ENCODE measurements at regions not wholly inside any gene's neighbourhood (a gene's known extent, or its start where the extent isn't known, plus 50 kb on each side); places are given as distances from the start of the nearest gene placed in this dataset.

GRCh38 chr13:44703371-44703770 lies 127.2 kb upstream of the TSC22D1 start:
- H4K5ac ChIP-seq (ENCODE audit: low read length) = no peak overlapping the region
- H3K36me3 ChIP-seq (ENCODE audit: control insufficient read depth, insufficient read depth, low read length) = no peaks in the 10 kb centered on the region
- DNase-seq = no peak
- H3K9ac ChIP-seq (ENCODE audit: low read length) = no peak overlapping the region
- H4K8ac ChIP-seq (ENCODE audit: low read depth, low read length) = no peak overlapping the region
- H2AK5ac ChIP-seq (ENCODE audit: low read length) = no peak overlapping the region
- no peak overlapping the region for H3K4me3 ChIP-seq (ENCODE audit: low read length)
- H3K4ac ChIP-seq (ENCODE audit: low read depth, low read length) = no peak overlapping the region
- WGBS (ENCODE audit: extremely low coverage, insufficient coverage, low lambda C conversion rate) = no CpG with 5 or more reads among the region's 3 CpGs
- no peak overlapping the region for H3K27ac ChIP-seq (ENCODE audit: low read depth, low read length)
- no peak overlapping the region for H3K18ac ChIP-seq (ENCODE audit: low read length)
- no peak overlapping the region for H3K4me2 ChIP-seq (ENCODE audit: low read length)
- H3K79me1 ChIP-seq (ENCODE audit: low read length) = no peaks in the 10 kb centered on the region
- H3K27me3 ChIP-seq (ENCODE audit: insufficient read depth, low read length, poor library complexity) = no peaks in the 10 kb centered on the region
- H3K4me1 ChIP-seq (ENCODE audit: control insufficient read depth, low read depth, low read length) = no peaks in the 10 kb centered on the region
- H3K79me2 ChIP-seq (ENCODE audit: control insufficient read depth, insufficient read depth, low read length) = no peaks in the 10 kb centered on the region
- no peak overlapping the region for H3K56ac ChIP-seq (ENCODE audit: low read length)
- no peak overlapping the region for H2BK15ac ChIP-seq (replicated peaks; ENCODE audit: low read depth)
- H2BK120ac ChIP-seq (ENCODE audit: low read depth, low read length) = no peak overlapping the region
- H3K23ac ChIP-seq (ENCODE audit: low read length) = no peak overlapping the region
- no peak overlapping the region for H2BK5ac ChIP-seq (ENCODE audit: low read length)

- no peaks in the 10 kb centered on the region for H3K4me1 ChIP-seq (ENCODE audit: control insufficient read depth, low read depth, low read length)
- no peaks in the 10 kb centered on the region for H3K79me1 ChIP-seq (ENCODE audit: low read length)
- no peak overlapping the region for H2BK120ac ChIP-seq (ENCODE audit: low read depth, low read length)
- H3K4me2 ChIP-seq (ENCODE audit: low read length) = no peak overlapping the region
- no peak overlapping the region for H3K9ac ChIP-seq (ENCODE audit: low read length)
- no peak overlapping the region for H2BK15ac ChIP-seq (replicated peaks; ENCODE audit: low read depth)
- H3K4me3 ChIP-seq (ENCODE audit: low read length) = no peak overlapping the region
- whole genome bisulfite sequencing (ENCODE audit: extremely low coverage, insufficient coverage, low lambda C conversion rate) = no CpG with 5 or more reads among the region's 7 CpGs
- no peak for DNase-seq
- no peak overlapping the region for H2AK5ac ChIP-seq (ENCODE audit: low read length)
- no peaks in the 10 kb centered on the region for H3K79me2 ChIP-seq (ENCODE audit: control insufficient read depth, insufficient read depth, low read length)
- H3K4ac ChIP-seq (ENCODE audit: low read depth, low read length) = no peak overlapping the region
- no peak overlapping the region for H2BK5ac ChIP-seq (ENCODE audit: low read length)
- no peaks in the 10 kb centered on the region for H3K36me3 ChIP-seq (ENCODE audit: control insufficient read depth, insufficient read depth, low read length)
- no peak overlapping the region for H3K23ac ChIP-seq (ENCODE audit: low read length)
- no peaks in the 10 kb centered on the region for H3K27me3 ChIP-seq (ENCODE audit: insufficient read depth, low read length, poor library complexity)
- no peak overlapping the region for H3K18ac ChIP-seq (ENCODE audit: low read length)
- no peak overlapping the region for H4K8ac ChIP-seq (ENCODE audit: low read depth, low read length)
- H4K5ac ChIP-seq (ENCODE audit: low read length) = no peak overlapping the region
- H3K27ac ChIP-seq (ENCODE audit: low read depth, low read length) = no peak overlapping the region
- H3K56ac ChIP-seq (ENCODE audit: low read length) = no peak overlapping the region
Observed at GRCh38 chr13:44698066-44698465, 121.9 kb upstream of the TSC22D1 start.

GRCh38 chr13:44697058-44697457 lies 120.9 kb upstream of the TSC22D1 start:
- Histone ChIP-seq H2BK5ac (ENCODE audit: low read length) (no peak overlapping the region), H3K36me3 (ENCODE audit: control insufficient read depth, insufficient read depth, low read length) (no peaks in the 10 kb centered on the region), H3K23ac (ENCODE audit: low read length) (no peak overlapping the region), H3K4ac (ENCODE audit: low read depth, low read length) (no peak overlapping the region), H3K56ac (ENCODE audit: low read length) (no peak overlapping the region), H2AK5ac (ENCODE audit: low read length) (no peak overlapping the region), H3K4me3 (ENCODE audit: low read length) (no peak overlapping the region), H3K4me2 (ENCODE audit: low read length) (no peak overlapping the region), H3K9ac (ENCODE audit: low read length) (no peak overlapping the region), H3K79me1 (ENCODE audit: low read length) (no peaks in the 10 kb centered on the region), H2BK120ac (ENCODE audit: low read depth, low read length) (no peak overlapping the region), H3K27me3 (ENCODE audit: insufficient read depth, low read length, poor library complexity) (no peaks in the 10 kb centered on the region), H4K8ac (ENCODE audit: low read depth, low read length) (no peak overlapping the region), H3K79me2 (ENCODE audit: control insufficient read depth, insufficient read depth, low read length) (no peaks in the 10 kb centered on the region), H3K18ac (ENCODE audit: low read length) (no peak overlapping the region), H3K4me1 (ENCODE audit: control insufficient read depth, low read depth, low read length) (no peaks in the 10 kb centered on the region), H2BK15ac (replicated peaks; ENCODE audit: low read depth) (no peak overlapping the region), H3K27ac (ENCODE audit: low read depth, low read length) (no peak overlapping the region), H4K5ac (ENCODE audit: low read length) (no peak overlapping the region)
- WGBS (ENCODE audit: extremely low coverage, insufficient coverage, low lambda C conversion rate) = no CpG with 5 or more reads among the region's 1 CpG
- no peak for DNase-seq

GRCh38 chr13:44695520-44695919 lies 119.4 kb upstream of the TSC22D1 start:
- Histone ChIP-seq H3K4me1 (ENCODE audit: control insufficient read depth, low read depth, low read length) (no peaks in the 10 kb centered on the region), H3K27me3 (ENCODE audit: insufficient read depth, low read length, poor library complexity) (no peaks in the 10 kb centered on the region), H4K8ac (ENCODE audit: low read depth, low read length) (no peak overlapping the region), H3K4ac (ENCODE audit: low read depth, low read length) (no peak overlapping the region), H4K5ac (ENCODE audit: low read length) (no peak overlapping the region), H3K36me3 (ENCODE audit: control insufficient read depth, insufficient read depth, low read length) (no peaks in the 10 kb centered on the region), H3K79me1 (ENCODE audit: low read length) (no peaks in the 10 kb centered on the region), H2AK5ac (ENCODE audit: low read length) (no peak overlapping the region), H2BK120ac (ENCODE audit: low read depth, low read length) (no peak overlapping the region), H3K56ac (ENCODE audit: low read length) (no peak overlapping the region), H2BK15ac (replicated peaks; ENCODE audit: low read depth) (no peak overlapping the region), H3K4me3 (ENCODE audit: low read length) (no peak overlapping the region), H3K27ac (ENCODE audit: low read depth, low read length) (no peak overlapping the region), H3K79me2 (ENCODE audit: control insufficient read depth, insufficient read depth, low read length) (no peaks in the 10 kb centered on the region), H3K18ac (ENCODE audit: low read length) (no peak overlapping the region), H3K4me2 (ENCODE audit: low read length) (no peak overlapping the region), H2BK5ac (ENCODE audit: low read length) (no peak overlapping the region), H3K23ac (ENCODE audit: low read length) (no peak overlapping the region), H3K9ac (ENCODE audit: low read length) (no peak overlapping the region)
- no CpG with 5 or more reads among the region's 2 CpGs for WGBS (ENCODE audit: extremely low coverage, insufficient coverage, low lambda C conversion rate)
- no peak for DNase-seq

- no peak overlapping the region for H3K23ac ChIP-seq (ENCODE audit: low read length)
- no CpG with 5 or more reads among the region's 6 CpGs for WGBS (ENCODE audit: extremely low coverage, insufficient coverage, low lambda C conversion rate)
- no peak overlapping the region for H3K18ac ChIP-seq (ENCODE audit: low read length)
- no peaks in the 10 kb centered on the region for H3K36me3 ChIP-seq (ENCODE audit: control insufficient read depth, insufficient read depth, low read length)
- no peaks in the 10 kb centered on the region for H3K4me1 ChIP-seq (ENCODE audit: control insufficient read depth, low read depth, low read length)
- no peak overlapping the region for H3K4ac ChIP-seq (ENCODE audit: low read depth, low read length)
- no peak overlapping the region for H4K5ac ChIP-seq (ENCODE audit: low read length)
- H2BK15ac ChIP-seq (replicated peaks; ENCODE audit: low read depth) = no peak overlapping the region
- H3K27me3 ChIP-seq (ENCODE audit: insufficient read depth, low read length, poor library complexity) = no peaks in the 10 kb centered on the region
- H3K27ac ChIP-seq (ENCODE audit: low read depth, low read length) = no peak overlapping the region
- no peak overlapping the region for H3K4me2 ChIP-seq (ENCODE audit: low read length)
- H2AK5ac ChIP-seq (ENCODE audit: low read length) = no peak overlapping the region
- no peak overlapping the region for H3K56ac ChIP-seq (ENCODE audit: low read length)
- no peak overlapping the region for H3K4me3 ChIP-seq (ENCODE audit: low read length)
- H3K9ac ChIP-seq (ENCODE audit: low read length) = no peak overlapping the region
- no peak overlapping the region for H4K8ac ChIP-seq (ENCODE audit: low read depth, low read length)
- no peaks in the 10 kb centered on the region for H3K79me1 ChIP-seq (ENCODE audit: low read length)
- no peak for DNase-seq
- no peak overlapping the region for H2BK5ac ChIP-seq (ENCODE audit: low read length)
- H2BK120ac ChIP-seq (ENCODE audit: low read depth, low read length) = no peak overlapping the region
- H3K79me2 ChIP-seq (ENCODE audit: control insufficient read depth, insufficient read depth, low read length) = no peaks in the 10 kb centered on the region
Observed at GRCh38 chr13:44694842-44695241, 118.7 kb upstream of the TSC22D1 start.

- H3K4me1 ChIP-seq (ENCODE audit: control insufficient read depth, low read depth, low read length) = no peaks in the 10 kb centered on the region
- no peak overlapping the region for H3K18ac ChIP-seq (ENCODE audit: low read length)
- no peaks in the 10 kb centered on the region for H3K79me1 ChIP-seq (ENCODE audit: low read length)
- no peak overlapping the region for H2BK120ac ChIP-seq (ENCODE audit: low read depth, low read length)
- H4K8ac ChIP-seq (ENCODE audit: low read depth, low read length) = no peak overlapping the region
- H3K36me3 ChIP-seq (ENCODE audit: control insufficient read depth, insufficient read depth, low read length) = no peaks in the 10 kb centered on the region
- H2BK5ac ChIP-seq (ENCODE audit: low read length) = no peak overlapping the region
- no peak overlapping the region for H3K4ac ChIP-seq (ENCODE audit: low read depth, low read length)
- no peak overlapping the region for H3K4me2 ChIP-seq (ENCODE audit: low read length)
- no peak overlapping the region for H3K23ac ChIP-seq (ENCODE audit: low read length)
- no peaks in the 10 kb centered on the region for H3K79me2 ChIP-seq (ENCODE audit: control insufficient read depth, insufficient read depth, low read length)
- H3K27me3 ChIP-seq (ENCODE audit: insufficient read depth, low read length, poor library complexity) = no peaks in the 10 kb centered on the region
- DNase-seq = no peak
- H2AK5ac ChIP-seq (ENCODE audit: low read length) = no peak overlapping the region
- H3K27ac ChIP-seq (ENCODE audit: low read depth, low read length) = no peak overlapping the region
- H2BK15ac ChIP-seq (replicated peaks; ENCODE audit: low read depth) = no peak overlapping the region
- no peak overlapping the region for H3K4me3 ChIP-seq (ENCODE audit: low read length)
- no peak overlapping the region for H3K9ac ChIP-seq (ENCODE audit: low read length)
- no peak overlapping the region for H4K5ac ChIP-seq (ENCODE audit: low read length)
- no peak overlapping the region for H3K56ac ChIP-seq (ENCODE audit: low read length)
Observed at GRCh38 chr13:44694291-44694690, 118.2 kb upstream of the TSC22D1 start.
